Hepatocyte (in vitro differentiated cells): ENCODE measurements at regions not wholly inside any gene's neighbourhood (a gene's known extent, or its start where the extent isn't known, plus 50 kb on each side); places are given as distances from the start of the nearest gene placed in this dataset.

ENCODE experiments used
- CTCF ChIP-seq: fragments of 200-600 bp; sonication (generic); IDR thresholded peaks from 2 replicates; pipeline ENCODE4 v1.5.1; 2016; ENCODE audit warnings: antibody characterized with exemption, mild to moderate bottlenecking; ENCODE audit not compliant: poor library complexity
- EZH2 ChIP-seq: fragments of 200-600 bp; sonication (generic); IDR thresholded peaks from 2 replicates; pipeline ENCODE4 v1.6.1; 2016; ENCODE audit warnings: antibody characterized with exemption, mild to moderate bottlenecking, borderline replicate concordance

- no peak for TF ChIP-seq CTCF
- TF ChIP-seq EZH2, result no peak
Measured at GRCh38 chr4:123182289-123182688, 214.3 kb upstream of the SPRY1 start.
